ENCODE measurements at regions not wholly inside any gene's neighbourhood (a gene's known extent, or its start where the extent isn't known, plus 50 kb on each side); places are given as distances from the start of the nearest gene placed in this dataset.

- Histone ChIP-seq H3K4me3 (no peak overlapping the region), H3K4me1 (no peaks in the 10 kb centered on the region), H3K36me3 (no peaks in the 10 kb centered on the region), H3K27ac (no peak overlapping the region), H3K9me3 (no peaks in the 10 kb centered on the region), H3K27me3 (no peaks in the 10 kb centered on the region)
- intact Hi-C loops (cut with DNase I) = no loop called here
- TF ChIP-seq POLR2A (IDR thresholded peaks at IDR 0.05) (no peak), CTCF (IDR thresholded peaks at IDR 0.05) (no peak)
- no peak for DNase-seq
These were observed 95.5 kb upstream of the COL3A1 start for GRCh38 chr2:188878716-188879115.

GRCh38 chr2:188880740-188881139 lies 93.4 kb upstream of the COL3A1 start:
- TF ChIP-seq CTCF (IDR thresholded peaks at IDR 0.05) (no peak), POLR2A (IDR thresholded peaks at IDR 0.05) (no peak)
- no peaks in the 10 kb centered on the region for H3K9me3 ChIP-seq
- no peak for DNase-seq
- H3K4me1 ChIP-seq = no peaks in the 10 kb centered on the region
- no peaks in the 10 kb centered on the region for H3K36me3 ChIP-seq
- intact Hi-C loops (cut with DNase I) = no loop called here
- no peak overlapping the region for H3K27ac ChIP-seq
- no peaks in the 10 kb centered on the region for H3K27me3 ChIP-seq
- no peak overlapping the region for H3K4me3 ChIP-seq

- intact Hi-C loops (cut with DNase I) = no loop called here
- TF ChIP-seq POLR2A (IDR thresholded peaks at IDR 0.05) = no peak
- TF ChIP-seq CTCF (IDR thresholded peaks at IDR 0.05) = no peak
- Histone ChIP-seq H3K27ac (no peak overlapping the region), H3K4me1 (no peaks in the 10 kb centered on the region), H3K4me3 (no peak overlapping the region), H3K27me3 (no peaks in the 10 kb centered on the region), H3K9me3 (no peaks in the 10 kb centered on the region), H3K36me3 (no peaks in the 10 kb centered on the region)
- DNase-seq = no peak
- 57 to 76% methylated on average over 1 of the region's 1 CpG for WGBS, 2 donors
These were observed 92.7 kb upstream of the COL3A1 start for GRCh38 chr2:188881434-188881833.

GRCh38 chr2:188884046-188884445 lies 90.1 kb upstream of the COL3A1 start:
- Histone ChIP-seq H3K4me1 (no peaks in the 10 kb centered on the region), H3K9me3 (no peaks in the 10 kb centered on the region), H3K27me3 (no peaks in the 10 kb centered on the region), H3K27ac (no peak overlapping the region), H3K4me3 (no peak overlapping the region), H3K36me3 (no peaks in the 10 kb centered on the region)
- TF ChIP-seq POLR2A (IDR thresholded peaks at IDR 0.05) = no peak
- no peak for TF ChIP-seq CTCF (IDR thresholded peaks at IDR 0.05)
- WGBS, 2 donors = 60 to 69% methylated on average over 1 of the region's 1 CpG
- intact Hi-C loops (cut with DNase I) = no loop called here
- no peak for DNase-seq

GRCh38 chr2:188884517-188884916 lies 89.7 kb upstream of the COL3A1 start:
- H3K36me3 ChIP-seq = no peaks in the 10 kb centered on the region
- DNase-seq = no peak
- H3K9me3 ChIP-seq = no peaks in the 10 kb centered on the region
- intact Hi-C loops (cut with DNase I) = no loop called here
- TF ChIP-seq POLR2A (IDR thresholded peaks at IDR 0.05) = no peak
- no peak for TF ChIP-seq CTCF (IDR thresholded peaks at IDR 0.05)
- 63 to 71% methylated on average over 3 of the region's 3 CpGs for WGBS, 2 donors
- H3K27me3 ChIP-seq = no peaks in the 10 kb centered on the region
- H3K27ac ChIP-seq = no peak overlapping the region
- H3K4me3 ChIP-seq = no peak overlapping the region
- no peaks in the 10 kb centered on the region for H3K4me1 ChIP-seq
